GM23338 (cell line): ENCODE measurements at regions not wholly inside any gene's neighbourhood (a gene's known extent, or its start where the extent isn't known, plus 50 kb on each side); places are given as distances from the start of the nearest gene placed in this dataset.

ENCODE experiments used
- ATAC-seq: fragments of 200-7000 bp; cut with Tn5 transposase; 3 replicates; pipeline ENCODE4 v1.9.1; 2020
- DNase-seq: peaks from one replicate; pipeline ENCODE4 v3.0.0-alpha.2; 2015; ENCODE audit warnings: low spot score
- H2AFZ ChIP-seq: fragments of 200-600 bp; sonication (generic); 2 replicates; pipeline ENCODE4 v1.8.0; 2016; ENCODE audit warnings: antibody characterized with exemption, mild to moderate bottlenecking, moderate library complexity
- H3F3A ChIP-seq: fragments of 200-600 bp; sonication (generic); replicated peaks from 2 replicates; pipeline ENCODE4 v1.8.0; 2017; ENCODE audit warnings: antibody characterized with exemption, mixed run types, low read depth
- H3K27ac ChIP-seq: fragments of 200-600 bp; sonication (generic); 2 replicates; pipeline ENCODE4 v1.6.1; 2016; ENCODE audit warnings: low read depth
- H3K27me3 ChIP-seq: fragments of 200-600 bp; sonication (generic); 2 replicates; pipeline ENCODE4 v1.8.0; 2016; ENCODE audit warnings: mild to moderate bottlenecking, mixed run types, moderate library complexity; ENCODE audit not compliant: insufficient read depth
- H3K36me3 ChIP-seq: fragments of 200-600 bp; sonication (generic); 2 replicates; pipeline ENCODE4 v1.8.0; 2016; ENCODE audit warnings: mild to moderate bottlenecking; ENCODE audit not compliant: insufficient read depth
- H3K4me1 ChIP-seq: fragments of 200-600 bp; sonication (generic); 2 replicates; pipeline ENCODE4 v1.8.0; 2016; ENCODE audit warnings: mild to moderate bottlenecking, moderate library complexity; ENCODE audit not compliant: insufficient read depth
- H3K4me2 ChIP-seq: fragments of 200-600 bp; sonication (generic); 2 replicates; pipeline ENCODE4 v1.7.1; 2017; ENCODE audit warnings: mixed run types
- H3K4me3 ChIP-seq: fragments of 200-600 bp; sonication (generic); 2 replicates; pipeline ENCODE4 v1.6.1; 2016; ENCODE audit warnings: mixed run types
- H3K79me2 ChIP-seq: fragments of 200-600 bp; sonication (generic); replicated peaks from 2 replicates; pipeline ENCODE4 v1.8.0; 2017; ENCODE audit warnings: mild to moderate bottlenecking; ENCODE audit not compliant: insufficient read depth
- H3K9me2 ChIP-seq: fragments of 200-600 bp; sonication (generic); 2 replicates; pipeline ENCODE4 v1.8.0; 2017; ENCODE audit not compliant: insufficient read depth
- H4K20me1 ChIP-seq: fragments of 200-600 bp; sonication (generic); replicated peaks from 2 replicates; pipeline ENCODE4 v1.8.0; 2017; ENCODE audit warnings: mild to moderate bottlenecking; ENCODE audit not compliant: insufficient read depth
- H3K27ac Mint-ChIP-seq: 2 replicates; pipeline ENCODE4 v1.8.0; 2020; ENCODE audit warnings: inconsistent platforms, mild to moderate bottlenecking, moderate library complexity, mixed read lengths
- H3K27me3 Mint-ChIP-seq: 3 replicates; pipeline ENCODE4 v1.8.0; 2022; ENCODE audit warnings: low read depth, mild to moderate bottlenecking, moderate library complexity, mixed read lengths, inconsistent platforms; ENCODE audit not compliant: insufficient read depth, poor library complexity
- H3K36me3 Mint-ChIP-seq: 3 replicates; pipeline ENCODE4 v1.8.0; 2021; ENCODE audit warnings: low read depth, mild to moderate bottlenecking, inconsistent platforms, moderate library complexity, mixed read lengths
- H3K4me1 Mint-ChIP-seq: 3 replicates; pipeline ENCODE4 v1.8.0; 2020; ENCODE audit warnings: mild to moderate bottlenecking, inconsistent platforms, mixed read lengths
- H3K4me3 Mint-ChIP-seq: 3 replicates; pipeline ENCODE4 v1.8.0; 2021; ENCODE audit warnings: moderate library complexity, mild to moderate bottlenecking, inconsistent platforms, mixed read lengths
- H3K9me3 Mint-ChIP-seq: 3 replicates; pipeline ENCODE4 v1.8.0; 2020; ENCODE audit warnings: moderate library complexity, mild to moderate bottlenecking, inconsistent platforms, mixed read lengths
- CREB1 ChIP-seq: fragments of 250-450 bp; sonication (Bioruptor Pico); IDR thresholded peaks from 2 replicates; pipeline ENCODE4 v1.5.0; 2020; ENCODE audit warnings: low read depth, mild to moderate bottlenecking, moderate library complexity
- ETS1 ChIP-seq: IDR thresholded peaks from 2 replicates; pipeline ENCODE4 v1.6.1; 2016; ENCODE audit warnings: antibody characterized with exemption
- EZH2 ChIP-seq: fragments of 200-600 bp; sonication (generic); IDR thresholded peaks from one replicate; pipeline ENCODE4 v1.8.0; 2017; ENCODE audit warnings: antibody characterized with exemption, mild to moderate bottlenecking, low read depth; ENCODE audit not compliant: unreplicated experiment
- NANOG ChIP-seq: IDR thresholded peaks from 2 replicates; pipeline ENCODE4 v1.6.1; 2016; ENCODE audit warnings: antibody characterized with exemption, borderline replicate concordance
- POLR2AphosphoS5 ChIP-seq: IDR thresholded peaks from 2 replicates; pipeline ENCODE4 v1.6.1; 2016; ENCODE audit warnings: antibody characterized with exemption, low read depth
- STAT1 ChIP-seq: IDR thresholded peaks from one replicate; pipeline ENCODE4 v1.6.1; 2016; ENCODE audit warnings: antibody characterized with exemption; ENCODE audit not compliant: unreplicated experiment
- ZNF114 ChIP-seq: fragments of 250-450 bp; sonication (Bioruptor Pico); IDR thresholded peaks from 2 replicates; pipeline ENCODE4 v1.5.0; 2020; ENCODE audit warnings: mild to moderate bottlenecking, moderate library complexity
- ZNF331 ChIP-seq: fragments of 250-450 bp; sonication (Bioruptor Pico); IDR thresholded peaks from 2 replicates; pipeline ENCODE4 v1.5.0; 2020; ENCODE audit warnings: low read depth, mild to moderate bottlenecking, moderate library complexity
- TF ChIP-seq, protein P1 (sequence below), 2 experiments: fragments of 200-600 bp in 1 of 2; sonication (generic) in 1 of 2; conservative IDR thresholded peaks; 2 replicates each; pipeline versions ENCODE4 v1.5.1 to v1.6.1; 2016 to 2017; ENCODE audit warnings: antibody characterized with exemption in 2 of 2, low read depth in 2 of 2, mild to moderate bottlenecking in 2 of 2, moderate library complexity in 1 of 2
- TF ChIP-seq, protein P2 (sequence below): IDR thresholded peaks from one replicate; pipeline ENCODE4 v1.6.1; 2018; ENCODE audit warnings: antibody characterized with exemption; ENCODE audit not compliant: unreplicated experiment

DNA sequence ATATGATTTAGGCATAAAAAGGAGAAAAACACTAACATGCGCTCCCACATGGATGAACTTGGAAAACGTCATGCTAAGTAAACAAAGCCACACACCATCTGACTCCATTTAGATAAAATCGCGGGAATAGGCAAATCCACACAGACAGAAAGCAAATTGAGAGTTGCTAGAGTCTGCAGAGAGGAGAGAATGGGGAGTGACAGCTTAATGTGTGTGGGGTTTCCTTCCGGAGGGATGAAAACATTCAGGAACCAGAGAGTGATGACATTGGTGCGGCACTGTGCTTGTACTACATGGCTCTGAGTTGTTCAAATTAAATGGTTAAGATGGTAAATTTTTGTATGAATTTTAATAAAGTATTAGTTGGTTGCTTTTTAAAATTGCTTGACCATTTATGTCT is 482.9 kb upstream of the AKR1E2 start (continued):
- TF ChIP-seq, protein P1, sequence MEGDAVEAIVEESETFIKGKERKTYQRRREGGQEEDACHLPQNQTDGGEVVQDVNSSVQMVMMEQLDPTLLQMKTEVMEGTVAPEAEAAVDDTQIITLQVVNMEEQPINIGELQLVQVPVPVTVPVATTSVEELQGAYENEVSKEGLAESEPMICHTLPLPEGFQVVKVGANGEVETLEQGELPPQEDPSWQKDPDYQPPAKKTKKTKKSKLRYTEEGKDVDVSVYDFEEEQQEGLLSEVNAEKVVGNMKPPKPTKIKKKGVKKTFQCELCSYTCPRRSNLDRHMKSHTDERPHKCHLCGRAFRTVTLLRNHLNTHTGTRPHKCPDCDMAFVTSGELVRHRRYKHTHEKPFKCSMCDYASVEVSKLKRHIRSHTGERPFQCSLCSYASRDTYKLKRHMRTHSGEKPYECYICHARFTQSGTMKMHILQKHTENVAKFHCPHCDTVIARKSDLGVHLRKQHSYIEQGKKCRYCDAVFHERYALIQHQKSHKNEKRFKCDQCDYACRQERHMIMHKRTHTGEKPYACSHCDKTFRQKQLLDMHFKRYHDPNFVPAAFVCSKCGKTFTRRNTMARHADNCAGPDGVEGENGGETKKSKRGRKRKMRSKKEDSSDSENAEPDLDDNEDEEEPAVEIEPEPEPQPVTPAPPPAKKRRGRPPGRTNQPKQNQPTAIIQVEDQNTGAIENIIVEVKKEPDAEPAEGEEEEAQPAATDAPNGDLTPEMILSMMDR (conservative IDR thresholded peaks at IDR 0.05; ENCODE audit: low read depth in 2 of 2), result no peak
- TF ChIP-seq POLR2AphosphoS5, result no peak

- Histone ChIP-seq H3K4me1 (peaks cover 17% of the 10 kb centered on the region), H3K4me3 (no peak overlapping the region), H3K9me2 (no peaks in the 10 kb centered on the region; the same call in 1 of the 2 replicates), H4K20me1 (no peaks in the 10 kb centered on the region), H3K4me2 (no peak overlapping the region), H3F3A (no peaks in the 10 kb centered on the region), H3K27ac (no peak overlapping the region), H3K79me2 (no peaks in the 10 kb centered on the region), H3K36me3 (no peaks in the 10 kb centered on the region), H2AFZ (no peak overlapping the region), H3K27me3 (no peaks in the 10 kb centered on the region)
- H3K36me3 Mint-ChIP-seq, result no peaks in the 10 kb centered on the region
- H3K4me1 Mint-ChIP-seq, result peaks cover 14% of the 10 kb centered on the region
- DNase-seq (no peak), ATAC-seq (no peak)
- H3K4me3 Mint-ChIP-seq, result no peak overlapping the region
- no peak overlapping the region for H3K27ac Mint-ChIP-seq
- H3K9me3 Mint-ChIP-seq, result no peaks in the 10 kb centered on the region
- H3K27me3 Mint-ChIP-seq, result no peaks in the 10 kb centered on the region
- TF ChIP-seq STAT1 (no peak), EZH2 (no peak), ETS1 (no peak), ZNF331 (CRISPR knock-in tag) (no peak), ZNF114 (CRISPR knock-in tag) (no peak), CREB1 (CRISPR knock-in tag) (no peak), NANOG (no peak), POLR2AphosphoS5 (no peak)
- TF ChIP-seq, protein P1 (conservative IDR thresholded peaks at IDR 0.05; ENCODE audit: low read depth in 2 of 2), result no peak
- TF ChIP-seq, protein P2, sequence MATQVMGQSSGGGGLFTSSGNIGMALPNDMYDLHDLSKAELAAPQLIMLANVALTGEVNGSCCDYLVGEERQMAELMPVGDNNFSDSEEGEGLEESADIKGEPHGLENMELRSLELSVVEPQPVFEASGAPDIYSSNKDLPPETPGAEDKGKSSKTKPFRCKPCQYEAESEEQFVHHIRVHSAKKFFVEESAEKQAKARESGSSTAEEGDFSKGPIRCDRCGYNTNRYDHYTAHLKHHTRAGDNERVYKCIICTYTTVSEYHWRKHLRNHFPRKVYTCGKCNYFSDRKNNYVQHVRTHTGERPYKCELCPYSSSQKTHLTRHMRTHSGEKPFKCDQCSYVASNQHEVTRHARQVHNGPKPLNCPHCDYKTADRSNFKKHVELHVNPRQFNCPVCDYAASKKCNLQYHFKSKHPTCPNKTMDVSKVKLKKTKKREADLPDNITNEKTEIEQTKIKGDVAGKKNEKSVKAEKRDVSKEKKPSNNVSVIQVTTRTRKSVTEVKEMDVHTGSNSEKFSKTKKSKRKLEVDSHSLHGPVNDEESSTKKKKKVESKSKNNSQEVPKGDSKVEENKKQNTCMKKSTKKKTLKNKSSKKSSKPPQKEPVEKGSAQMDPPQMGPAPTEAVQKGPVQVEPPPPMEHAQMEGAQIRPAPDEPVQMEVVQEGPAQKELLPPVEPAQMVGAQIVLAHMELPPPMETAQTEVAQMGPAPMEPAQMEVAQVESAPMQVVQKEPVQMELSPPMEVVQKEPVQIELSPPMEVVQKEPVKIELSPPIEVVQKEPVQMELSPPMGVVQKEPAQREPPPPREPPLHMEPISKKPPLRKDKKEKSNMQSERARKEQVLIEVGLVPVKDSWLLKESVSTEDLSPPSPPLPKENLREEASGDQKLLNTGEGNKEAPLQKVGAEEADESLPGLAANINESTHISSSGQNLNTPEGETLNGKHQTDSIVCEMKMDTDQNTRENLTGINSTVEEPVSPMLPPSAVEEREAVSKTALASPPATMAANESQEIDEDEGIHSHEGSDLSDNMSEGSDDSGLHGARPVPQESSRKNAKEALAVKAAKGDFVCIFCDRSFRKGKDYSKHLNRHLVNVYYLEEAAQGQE, result no peak
These were observed 487.2 kb upstream of the AKR1E2 start for GRCh38 chr10:4338768-4339167.
